ENCODE measurements at regions not wholly inside any gene's neighbourhood (a gene's known extent, or its start where the extent isn't known, plus 50 kb on each side); places are given as distances from the start of the nearest gene placed in this dataset.
"Not testable (repeated sequence)": the region's sequence is repeated elsewhere in the genome, so short reads cannot be mapped to it uniquely, and the experiment has no call there.

- no peak overlapping the region for H3K4me3 ChIP-seq (ENCODE audit: low read length)
- no peak for DNase-seq (ENCODE audit: low read depth)
- TF ChIP-seq CTCF (conservative IDR thresholded peaks at IDR 0.05; ENCODE audit: low read depth, low read length) = no peak
Measured at GRCh38 chr6:6826961-6827360, 238.4 kb downstream of the LY86 start.

- H3K4me3 ChIP-seq (ENCODE audit: low read length) = no peak overlapping the region
- DNase-seq (ENCODE audit: low read depth) = no peak
- TF ChIP-seq CTCF (conservative IDR thresholded peaks at IDR 0.05; ENCODE audit: low read depth, low read length) = no peak
Measured at GRCh38 chr6:6829872-6830685, 241.6 kb downstream of the LY86 start.

GRCh38 chr6:6830686-6831063 is 242.2 kb downstream of the LY86 start:
- H3K4me3 ChIP-seq (ENCODE audit: low read length); DNase-seq (ENCODE audit: low read depth): not testable (repeated sequence)

- DNase-seq (ENCODE audit: low read depth) = no peak
- no peak overlapping the region for H3K4me3 ChIP-seq (ENCODE audit: low read length)
- TF ChIP-seq CTCF (conservative IDR thresholded peaks at IDR 0.05; ENCODE audit: low read depth, low read length) = no peak
Measured at GRCh38 chr6:6832439-6832838, 243.9 kb downstream of the LY86 start.

GRCh38 chr6:6834356-6835222 is 246.1 kb downstream of the LY86 start:
- H3K4me3 ChIP-seq (ENCODE audit: low read length) = no peak overlapping the region
- no peak for TF ChIP-seq CTCF (conservative IDR thresholded peaks at IDR 0.05; ENCODE audit: low read depth, low read length)
- no peak for DNase-seq (ENCODE audit: low read depth)

GRCh38 chr6:6835223-6835503 is 246.6 kb downstream of the LY86 start:
- no peak for TF ChIP-seq CTCF (conservative IDR thresholded peaks at IDR 0.05; ENCODE audit: low read depth, low read length)

GRCh38 chr6:6836609-6837406 is 248.3 kb downstream of the LY86 start:
- TF ChIP-seq CTCF (conservative IDR thresholded peaks at IDR 0.05; ENCODE audit: low read depth, low read length) = no peak
- H3K4me3 ChIP-seq (ENCODE audit: low read length) = no peak overlapping the region
- no peak for DNase-seq (ENCODE audit: low read depth)

More at GRCh38 chr6:6835223-6835503, 246.6 kb downstream of the LY86 start:
- DNase-seq (ENCODE audit: low read depth) = no peak
- H3K4me3 ChIP-seq (ENCODE audit: low read length) = no peak overlapping the region
